Psoas muscle (tissue), 7 donors: ENCODE measurements at regions not wholly inside any gene's neighbourhood (a gene's known extent, or its start where the extent isn't known, plus 50 kb on each side); places are given as distances from the start of the nearest gene placed in this dataset.

Source experiments
- ATAC-seq, 4 donors: fragments of 200-7000 bp; cut with Tn5 transposase; one replicate each; pipeline ENCODE4 v1.9.1; 2020; ENCODE audit warnings: moderate library complexity in 3 of 4, mild to moderate bottlenecking in 2 of 4
- DNase-seq, 2 donors: peaks; one replicate each; pipeline ENCODE4 v3.0.0-alpha.2; 2020
- H3K27ac ChIP-seq: fragments of 200-600 bp; one replicate; pipeline ENCODE4 v1.8.0; 2022
- H3K27me3 ChIP-seq, 3 donors: fragments of 200-600 bp in 1 of 3; one replicate each; pipeline versions ENCODE4 v1.6.1 to v1.8.0; 2013 to 2022; ENCODE audit warnings: low read length in 2 of 3, mild to moderate bottlenecking in 2 of 3, moderate library complexity in 1 of 3; ENCODE audit not compliant: insufficient read depth in 3 of 3
- H3K36me3 ChIP-seq, 2 donors: fragments of 200-600 bp in 1 of 2; one replicate each; pipeline versions ENCODE4 v1.6.1 to v1.8.0; 2013 to 2022; ENCODE audit warnings: low read depth in 1 of 2, mild to moderate bottlenecking in 1 of 2, moderate library complexity in 1 of 2; ENCODE audit not compliant: insufficient read depth in 1 of 2
- H3K4me1 ChIP-seq: fragments of 200-600 bp; one replicate; pipeline ENCODE4 v1.8.0; 2022
- H3K4me3 ChIP-seq: fragments of 200-600 bp; one replicate; pipeline ENCODE4 v1.8.0; 2022; ENCODE audit warnings: mild to moderate bottlenecking
- H3K9me3 ChIP-seq: fragments of 200-600 bp; one replicate; pipeline ENCODE4 v1.8.0; 2022
- WGBS, 3 donors: extraction: QIAGEN DNeasy Blood & Tissue Kit; methylation state at CpG; one replicate each; pipeline versions ENCODE4 v1.1.6 to v1.1.7; 2013; 5-methylcytosine and 5-hydroxymethylcytosine counted together
- intact Hi-C, 2 donors: fragments of 100-400 bp; cut with DNase I; formaldehyde crosslinking; loops; one replicate each; pipeline versions ENCODE4 v1.11.0 to v1.14.2; 2022
- TF ChIP-seq, protein P1 (sequence below): fragments of 200-600 bp; IDR thresholded peaks from one replicate; pipeline ENCODE4 v1.8.0; 2022; ENCODE audit warnings: antibody characterized with exemption
- donor health status: healthy with polysubstance abuse.
- donor health status: DM: no; HTN: no; CAD: no; lungs with moderate emphysema.
- donor health status: Bipolar disorder and iron deficiency.
- donor health status: healthy.
- donor health status: DM: yes; HTN: yes; CAD: no.
- donor health status: DM: no; HTN: no; CAD: no.
- donor health status: DM: yes; HTN: yes; CAD: no.

DNA sequence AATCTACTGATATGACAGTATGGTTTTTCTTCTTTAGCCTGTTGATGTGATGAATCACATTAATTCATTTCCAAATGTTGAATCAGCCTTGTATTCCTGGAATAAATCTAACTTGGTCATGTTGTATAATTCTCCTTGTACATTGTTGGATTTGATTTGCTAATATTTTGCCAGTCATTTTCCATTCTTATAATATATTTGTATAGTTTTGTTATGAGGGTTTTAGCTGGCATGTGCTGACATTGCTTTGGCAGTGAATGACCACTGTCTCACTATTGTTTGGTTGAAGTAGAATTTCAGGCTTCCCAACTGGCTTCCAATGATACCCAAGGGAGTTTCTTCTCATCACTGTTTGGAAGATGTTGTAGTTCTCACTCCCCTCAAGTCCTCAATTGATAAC lies 983.0 kb upstream of the PTPRD start:
- H3K4me3 ChIP-seq = no peak overlapping the region
- no peaks in the 10 kb centered on the region for H3K9me3 ChIP-seq
- no peak for ATAC-seq
- DNase-seq = no peak
- no peaks in the 10 kb centered on the region for H3K4me1 ChIP-seq
- intact Hi-C loops = no loop called here
- TF ChIP-seq, protein P1, sequence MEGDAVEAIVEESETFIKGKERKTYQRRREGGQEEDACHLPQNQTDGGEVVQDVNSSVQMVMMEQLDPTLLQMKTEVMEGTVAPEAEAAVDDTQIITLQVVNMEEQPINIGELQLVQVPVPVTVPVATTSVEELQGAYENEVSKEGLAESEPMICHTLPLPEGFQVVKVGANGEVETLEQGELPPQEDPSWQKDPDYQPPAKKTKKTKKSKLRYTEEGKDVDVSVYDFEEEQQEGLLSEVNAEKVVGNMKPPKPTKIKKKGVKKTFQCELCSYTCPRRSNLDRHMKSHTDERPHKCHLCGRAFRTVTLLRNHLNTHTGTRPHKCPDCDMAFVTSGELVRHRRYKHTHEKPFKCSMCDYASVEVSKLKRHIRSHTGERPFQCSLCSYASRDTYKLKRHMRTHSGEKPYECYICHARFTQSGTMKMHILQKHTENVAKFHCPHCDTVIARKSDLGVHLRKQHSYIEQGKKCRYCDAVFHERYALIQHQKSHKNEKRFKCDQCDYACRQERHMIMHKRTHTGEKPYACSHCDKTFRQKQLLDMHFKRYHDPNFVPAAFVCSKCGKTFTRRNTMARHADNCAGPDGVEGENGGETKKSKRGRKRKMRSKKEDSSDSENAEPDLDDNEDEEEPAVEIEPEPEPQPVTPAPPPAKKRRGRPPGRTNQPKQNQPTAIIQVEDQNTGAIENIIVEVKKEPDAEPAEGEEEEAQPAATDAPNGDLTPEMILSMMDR = no peak
- no peaks in the 10 kb centered on the region for H3K27me3 ChIP-seq
- no peak overlapping the region for H3K27ac ChIP-seq
- no peaks in the 10 kb centered on the region for H3K36me3 ChIP-seq

DNA sequence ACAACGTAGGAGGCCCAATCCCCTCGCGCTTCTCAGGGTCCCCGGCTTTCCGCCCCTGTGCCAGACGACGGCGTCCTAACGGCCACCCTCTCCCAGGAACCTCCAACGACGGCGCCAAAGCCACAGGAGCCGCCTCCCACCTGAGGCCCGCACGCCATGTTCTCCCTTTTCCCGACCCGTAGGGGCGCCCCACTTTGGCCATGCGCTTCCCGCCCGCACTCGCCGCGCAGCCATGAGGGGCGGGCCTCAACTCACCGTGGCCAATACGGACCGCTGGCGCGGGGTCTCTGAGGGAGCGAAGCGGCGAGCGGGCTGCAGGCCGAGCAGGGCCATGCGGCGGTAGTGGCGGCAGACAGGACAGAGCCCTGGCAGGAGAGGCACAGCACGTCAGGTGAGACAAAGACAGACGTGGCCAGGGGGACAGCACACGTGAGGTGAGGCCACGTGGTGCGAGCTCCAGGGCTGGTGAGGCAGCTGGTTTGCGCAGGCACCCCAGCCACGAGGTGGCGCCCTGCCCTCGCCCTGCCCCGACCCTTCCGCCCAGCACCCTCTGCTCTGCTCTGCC lies 1005.5 kb upstream of the PTPRD start:
- H3K27me3 ChIP-seq = no peaks in the 10 kb centered on the region
- no peaks in the 10 kb centered on the region for H3K36me3 ChIP-seq
- H3K4me1 ChIP-seq = no peaks in the 10 kb centered on the region
- no peak overlapping the region for H3K27ac ChIP-seq
- ATAC-seq (no peak), DNase-seq (peak; percentile 10 to 32)
- TF ChIP-seq, protein P1 = no peak
- no peak overlapping the region for H3K4me3 ChIP-seq
- no peaks in the 10 kb centered on the region for H3K9me3 ChIP-seq
- intact Hi-C loops = no loop called here
- 85 to 93% (median 90%) methylated on average over 47 to 49 of the region's 49 CpGs for WGBS, 3 donors

DNA sequence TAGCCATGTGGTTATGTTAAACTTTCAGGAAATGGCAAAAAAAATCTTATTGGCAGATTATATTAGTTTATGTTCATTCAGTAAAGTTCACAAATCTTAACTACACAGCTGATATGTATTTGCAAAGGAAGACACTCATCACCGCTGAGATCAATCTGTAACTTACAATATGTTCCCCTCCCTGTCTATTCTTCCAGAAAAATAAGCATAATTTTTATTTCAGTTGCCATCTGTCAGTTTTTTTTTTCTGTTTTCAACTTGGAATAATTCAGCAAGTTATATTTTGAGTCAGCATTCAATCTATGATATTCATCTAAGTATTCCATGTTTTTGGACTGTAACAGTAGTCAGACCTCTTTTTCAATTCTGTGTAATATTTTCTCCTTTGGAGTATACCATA lies 1019.9 kb upstream of the PTPRD start:
- DNase-seq (no peak), ATAC-seq (no peak)
- Histone ChIP-seq H3K4me3 (no peak overlapping the region), H3K27ac (no peak overlapping the region), H3K36me3 (no peaks in the 10 kb centered on the region), H3K9me3 (peaks cover under 1% of the 10 kb centered on the region), H3K27me3 (no peaks in the 10 kb centered on the region), H3K4me1 (no peaks in the 10 kb centered on the region)
- WGBS, 3 donors = 90 to 95% (median 93%) methylated on average over 1 of the region's 1 CpG
- TF ChIP-seq, protein P1 = no peak
- intact Hi-C loops = no loop called here

DNA sequence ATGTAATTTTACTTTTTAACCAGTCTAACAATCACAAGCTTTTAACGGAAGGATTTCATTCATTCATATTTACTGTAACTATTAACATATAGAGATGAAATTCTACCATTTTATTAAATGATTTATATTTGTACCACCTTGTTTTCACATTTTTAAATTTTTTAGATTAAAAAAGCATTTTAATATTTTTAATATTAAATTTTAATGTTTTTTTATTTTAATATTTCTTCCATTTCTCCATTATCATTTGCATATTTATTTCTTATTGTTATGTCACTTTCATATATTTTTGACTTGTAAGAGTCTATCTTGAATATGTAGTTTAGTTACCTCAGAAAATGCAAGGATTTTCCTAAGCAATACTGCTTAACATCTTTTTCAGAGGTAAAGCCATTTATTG lies 1034.0 kb upstream of the PTPRD start:
- Histone ChIP-seq H3K27me3 (no peaks in the 10 kb centered on the region), H3K9me3 (no peaks in the 10 kb centered on the region), H3K36me3 (no peaks in the 10 kb centered on the region), H3K27ac (no peak overlapping the region), H3K4me3 (no peak overlapping the region), H3K4me1 (no peaks in the 10 kb centered on the region)
- DNase-seq = no peak
- 95 to 100% (median 98%) methylated on average over 1 of the region's 1 CpG for WGBS, 3 donors
- intact Hi-C loops = no loop called here
- no peak for ATAC-seq
- TF ChIP-seq, protein P1 = no peak

DNA sequence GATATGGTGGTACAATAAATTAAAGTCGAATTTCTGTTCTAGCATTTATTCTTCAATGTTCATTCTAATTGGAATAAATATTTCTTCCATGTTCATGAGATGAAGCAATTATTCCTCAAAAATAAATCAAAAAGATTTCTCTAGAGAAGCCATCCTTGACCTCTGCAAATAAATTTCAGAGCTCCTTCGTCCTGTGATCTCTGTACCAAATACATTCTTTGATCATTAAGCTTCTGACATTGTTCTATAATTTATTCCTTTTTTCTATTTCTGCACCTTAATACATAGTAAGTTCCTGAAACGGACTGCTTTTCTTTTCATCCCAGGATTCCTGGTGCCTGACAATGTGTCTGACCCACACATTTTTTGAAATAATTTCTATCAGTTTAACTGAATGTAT lies 1039.3 kb upstream of the TYRP1 start:
- no peaks in the 10 kb centered on the region for H3K36me3 ChIP-seq
- no peak overlapping the region for H3K4me3 ChIP-seq
- H3K9me3 ChIP-seq = no peaks in the 10 kb centered on the region
- TF ChIP-seq, protein P1 = no peak
- no peaks in the 10 kb centered on the region for H3K4me1 ChIP-seq
- no peaks in the 10 kb centered on the region for H3K27me3 ChIP-seq
- H3K27ac ChIP-seq = no peak overlapping the region
- DNase-seq (no peak), ATAC-seq (no peak)
- 61 to 67% (median 62%) methylated on average over 3 of the region's 3 CpGs for WGBS, 3 donors
- intact Hi-C loops = no loop called here
